WTC11 (cell line): ENCODE measurements at regions not wholly inside any gene's neighbourhood (a gene's known extent, or its start where the extent isn't known, plus 50 kb on each side); places are given as distances from the start of the nearest gene placed in this dataset.

Source experiments
- ATAC-seq: fragments of 200-7000 bp; cut with Tn5 transposase; 2 replicates; pipeline ENCODE4 v1.10.0; 2021; ENCODE audit warnings: mild to moderate bottlenecking, moderate library complexity
- CTCF ChIA-PET: fragments of 300-600 bp; sonication (Branson Sonifier 250); formaldehyde crosslinking; loops from one replicate; lab custom pipeline; 2021; ENCODE audit warnings: antibody characterized with exemption; lab: Charles Lee
- POLR2A ChIA-PET: fragments of 350-600 bp; sonication (Branson Sonifier 250); formaldehyde crosslinking; loops from one replicate; lab custom pipeline; 2021; ENCODE audit warnings: antibody characterized with exemption; lab: Charles Lee
- DNase-seq: peaks from one replicate; pipeline ENCODE4 v3.0.0; 2021; ENCODE audit warnings: low spot score
- H3K27ac Mint-ChIP-seq: 2 replicates; pipeline ENCODE4 v1.8.0; 2021; ENCODE audit warnings: mixed read lengths
- H3K27me3 Mint-ChIP-seq: 2 replicates; pipeline ENCODE4 v1.8.0; 2021; ENCODE audit warnings: low read depth, mild to moderate bottlenecking, moderate library complexity, mixed read lengths
- H3K36me3 Mint-ChIP-seq: 2 replicates; pipeline ENCODE4 v1.8.0; 2021; ENCODE audit warnings: mixed read lengths
- H3K4me1 Mint-ChIP-seq: 2 replicates; pipeline ENCODE4 v1.8.0; 2022; ENCODE audit warnings: mixed read lengths
- H3K4me3 Mint-ChIP-seq: 2 replicates; pipeline ENCODE4 v1.8.0; 2021; ENCODE audit warnings: mild to moderate bottlenecking, moderate library complexity, mixed read lengths
- H3K9me3 Mint-ChIP-seq: 2 replicates; pipeline ENCODE4 v1.8.0; 2021; ENCODE audit warnings: mixed read lengths
- AR ChIP-seq: fragments of 250-450 bp; sonication (Bioruptor Pico); IDR thresholded peaks from 2 replicates; pipeline ENCODE4 v1.9.0; 2021; ENCODE audit warnings: mild to moderate bottlenecking
- ATF6 ChIP-seq: sonication (generic); formaldehyde crosslinking; IDR thresholded peaks from 2 replicates; pipeline ENCODE4 v1.8.1; 2023; ENCODE audit warnings: mild to moderate bottlenecking, missing genetic modification reagents
- ELF4 ChIP-seq: sonication (generic); formaldehyde crosslinking; IDR thresholded peaks from 2 replicates; pipeline ENCODE4 v1.8.1; 2022; ENCODE audit warnings: low read depth, mild to moderate bottlenecking, moderate library complexity, missing genetic modification reagents
- EMX1 ChIP-seq: fragments of 250-450 bp; sonication (Bioruptor Pico); IDR thresholded peaks from 2 replicates; pipeline ENCODE4 v1.8.0; 2021; ENCODE audit warnings: mild to moderate bottlenecking
- ESRRA ChIP-seq: sonication (generic); formaldehyde crosslinking; IDR thresholded peaks from 2 replicates; pipeline ENCODE4 v1.8.1; 2022; ENCODE audit warnings: mild to moderate bottlenecking, missing genetic modification reagents, borderline replicate concordance
- FOXJ3 ChIP-seq: sonication (generic); formaldehyde crosslinking; IDR thresholded peaks from 2 replicates; pipeline ENCODE4 v1.9.0; 2021; ENCODE audit warnings: missing genetic modification reagents, mild to moderate bottlenecking, borderline replicate concordance
- NFE2L1 ChIP-seq: sonication (generic); formaldehyde crosslinking; IDR thresholded peaks from 2 replicates; pipeline ENCODE4 v1.8.1; 2023; ENCODE audit warnings: missing genetic modification reagents
- USF2 ChIP-seq: sonication (generic); formaldehyde crosslinking; IDR thresholded peaks from 2 replicates; pipeline ENCODE4 v1.8.1; 2023; ENCODE audit warnings: mild to moderate bottlenecking, missing genetic modification reagents, moderate library complexity
- ZBTB21 ChIP-seq: sonication (generic); formaldehyde crosslinking; IDR thresholded peaks from 2 replicates; pipeline ENCODE4 v1.8.1; 2023; ENCODE audit warnings: mild to moderate bottlenecking, missing genetic modification reagents, borderline replicate concordance
- ZNF138 ChIP-seq: sonication (generic); formaldehyde crosslinking; conservative IDR thresholded peaks from 2 replicates; pipeline ENCODE4 v1.8.1; 2022; ENCODE audit warnings: mild to moderate bottlenecking, moderate library complexity, missing genetic modification reagents
- ZNF532 ChIP-seq: fragments of 250-450 bp; sonication (Bioruptor Pico); IDR thresholded peaks from 2 replicates; pipeline ENCODE4 v1.9.0; 2021; ENCODE audit warnings: mild to moderate bottlenecking, borderline replicate concordance
- TF ChIP-seq, protein P1 (sequence below): sonication (generic); formaldehyde crosslinking; IDR thresholded peaks from 2 replicates; pipeline ENCODE4 v1.8.0; 2022; ENCODE audit warnings: missing genetic modification reagents
- TF ChIP-seq, protein P2 (sequence below): sonication (generic); formaldehyde crosslinking; IDR thresholded peaks from 2 replicates; pipeline ENCODE4 v1.8.0; 2022; ENCODE audit warnings: mild to moderate bottlenecking, missing genetic modification reagents

GRCh38 chr10:42929236-42929635, 146.6 kb downstream of the BMS1 start (continued):
- TF ChIP-seq AR (CRISPR knock-in tag) (no peak), NFE2L1 (CRISPR knock-in tag) (no peak)
- TF ChIP-seq, all 79 proteins: peak for 0

GRCh38 chr10:42929993-42930392, 146.9 kb upstream of the RET start:
- ChIA-PET CTCF (no interaction called here), POLR2A (no interaction called here)
- DNase-seq (no peak), ATAC-seq (no peak)
- Mint-ChIP-seq H3K4me3 (no peak overlapping the region), H3K9me3 (no peaks in the 10 kb centered on the region), H3K36me3 (no peaks in the 10 kb centered on the region), H3K4me1 (peaks cover 40% of the 10 kb centered on the region), H3K27ac (no peak overlapping the region), H3K27me3 (peaks cover 45% of the 10 kb centered on the region)
- TF ChIP-seq ZBTB21 (CRISPR knock-in tag): no peak
- no peak for TF ChIP-seq ATF6
- TF ChIP-seq, protein P1, sequence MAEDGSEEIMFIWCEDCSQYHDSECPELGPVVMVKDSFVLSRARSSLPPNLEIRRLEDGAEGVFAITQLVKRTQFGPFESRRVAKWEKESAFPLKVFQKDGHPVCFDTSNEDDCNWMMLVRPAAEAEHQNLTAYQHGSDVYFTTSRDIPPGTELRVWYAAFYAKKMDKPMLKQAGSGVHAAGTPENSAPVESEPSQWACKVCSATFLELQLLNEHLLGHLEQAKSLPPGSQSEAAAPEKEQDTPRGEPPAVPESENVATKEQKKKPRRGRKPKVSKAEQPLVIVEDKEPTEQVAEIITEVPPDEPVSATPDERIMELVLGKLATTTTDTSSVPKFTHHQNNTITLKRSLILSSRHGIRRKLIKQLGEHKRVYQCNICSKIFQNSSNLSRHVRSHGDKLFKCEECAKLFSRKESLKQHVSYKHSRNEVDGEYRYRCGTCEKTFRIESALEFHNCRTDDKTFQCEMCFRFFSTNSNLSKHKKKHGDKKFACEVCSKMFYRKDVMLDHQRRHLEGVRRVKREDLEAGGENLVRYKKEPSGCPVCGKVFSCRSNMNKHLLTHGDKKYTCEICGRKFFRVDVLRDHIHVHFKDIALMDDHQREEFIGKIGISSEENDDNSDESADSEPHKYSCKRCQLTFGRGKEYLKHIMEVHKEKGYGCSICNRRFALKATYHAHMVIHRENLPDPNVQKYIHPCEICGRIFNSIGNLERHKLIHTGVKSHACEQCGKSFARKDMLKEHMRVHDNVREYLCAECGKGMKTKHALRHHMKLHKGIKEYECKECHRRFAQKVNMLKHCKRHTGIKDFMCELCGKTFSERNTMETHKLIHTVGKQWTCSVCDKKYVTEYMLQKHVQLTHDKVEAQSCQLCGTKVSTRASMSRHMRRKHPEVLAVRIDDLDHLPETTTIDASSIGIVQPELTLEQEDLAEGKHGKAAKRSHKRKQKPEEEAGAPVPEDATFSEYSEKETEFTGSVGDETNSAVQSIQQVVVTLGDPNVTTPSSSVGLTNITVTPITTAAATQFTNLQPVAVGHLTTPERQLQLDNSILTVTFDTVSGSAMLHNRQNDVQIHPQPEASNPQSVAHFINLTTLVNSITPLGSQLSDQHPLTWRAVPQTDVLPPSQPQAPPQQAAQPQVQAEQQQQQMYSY (CRISPR knock-in tag): no peak
- TF ChIP-seq USF2: no peak
- TF ChIP-seq FOXJ3: no peak
- TF ChIP-seq ZNF138 (CRISPR knock-in tag): no peak
- no peak for TF ChIP-seq ZNF532 (CRISPR knock-in tag)
- TF ChIP-seq ELF4 (CRISPR knock-in tag): no peak
- TF ChIP-seq ESRRA (CRISPR knock-in tag): no peak
- no peak for TF ChIP-seq EMX1
- TF ChIP-seq, protein P2, sequence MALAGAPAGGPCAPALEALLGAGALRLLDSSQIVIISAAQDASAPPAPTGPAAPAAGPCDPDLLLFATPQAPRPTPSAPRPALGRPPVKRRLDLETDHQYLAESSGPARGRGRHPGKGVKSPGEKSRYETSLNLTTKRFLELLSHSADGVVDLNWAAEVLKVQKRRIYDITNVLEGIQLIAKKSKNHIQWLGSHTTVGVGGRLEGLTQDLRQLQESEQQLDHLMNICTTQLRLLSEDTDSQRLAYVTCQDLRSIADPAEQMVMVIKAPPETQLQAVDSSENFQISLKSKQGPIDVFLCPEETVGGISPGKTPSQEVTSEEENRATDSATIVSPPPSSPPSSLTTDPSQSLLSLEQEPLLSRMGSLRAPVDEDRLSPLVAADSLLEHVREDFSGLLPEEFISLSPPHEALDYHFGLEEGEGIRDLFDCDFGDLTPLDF: no peak
